GM12878 (cell line): ENCODE measurements at regions not wholly inside any gene's neighbourhood (a gene's known extent, or its start where the extent isn't known, plus 50 kb on each side); places are given as distances from the start of the nearest gene placed in this dataset.

Experiments used
- FOXM1 ChIP-seq: IDR thresholded peaks from 2 replicates; pipeline ENCODE4 v1.6.1; 2012; ENCODE audit warnings: low read depth, mild to moderate bottlenecking, inconsistent platforms, low read length, moderate library complexity
- RBBP5 ChIP-seq: fragments of 200-600 bp; sonication (generic); conservative IDR thresholded peaks from 2 replicates; pipeline ENCODE4 v1.6.1; 2016
- TCF12 ChIP-seq: IDR thresholded peaks from 2 replicates; pipeline ENCODE4 v1.6.1; 2011; ENCODE audit warnings: low read depth, mild to moderate bottlenecking, low read length
- TF ChIP-seq, protein P1 (sequence below), 3 experiments: IDR thresholded peaks in 2 of 3; conservative IDR thresholded peaks in 1 of 3; 2 replicates each; pipeline ENCODE4 v1.5.1; 2011; ENCODE audit warnings: low read depth in 3 of 3, low read length in 3 of 3, mild to moderate bottlenecking in 3 of 3, control low read depth in 2 of 3, moderate library complexity in 2 of 3, inconsistent platforms in 1 of 3, mixed read lengths in 1 of 3; ENCODE audit not compliant: control insufficient read depth in 2 of 3, insufficient read depth in 1 of 3; ENCODE audit errors: extremely low read depth in 1 of 3

DNA sequence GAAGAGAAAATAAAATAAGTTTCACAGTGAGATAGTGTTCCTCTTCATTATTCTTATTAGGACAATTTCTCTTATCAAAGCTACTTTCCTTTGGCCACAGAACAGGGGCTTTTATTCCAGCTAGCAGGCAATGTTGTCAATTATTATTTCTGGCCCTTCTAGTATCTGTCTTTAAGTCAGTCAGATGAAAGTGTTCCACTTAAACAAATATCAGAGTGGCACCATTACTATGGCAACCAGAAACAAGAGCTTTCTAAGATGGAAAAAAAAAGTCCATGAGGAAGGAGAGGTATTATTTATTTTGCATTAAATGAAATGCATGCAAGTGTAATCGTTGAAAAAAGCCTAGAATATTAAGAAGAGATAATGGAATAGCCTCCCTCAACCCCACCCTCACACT, 426.4 kb downstream of the TUSC7 start:
- TF ChIP-seq FOXM1, result no peak
- TF ChIP-seq TCF12, result no peak
- TF ChIP-seq RBBP5, result no peak
- TF ChIP-seq, protein P1, sequence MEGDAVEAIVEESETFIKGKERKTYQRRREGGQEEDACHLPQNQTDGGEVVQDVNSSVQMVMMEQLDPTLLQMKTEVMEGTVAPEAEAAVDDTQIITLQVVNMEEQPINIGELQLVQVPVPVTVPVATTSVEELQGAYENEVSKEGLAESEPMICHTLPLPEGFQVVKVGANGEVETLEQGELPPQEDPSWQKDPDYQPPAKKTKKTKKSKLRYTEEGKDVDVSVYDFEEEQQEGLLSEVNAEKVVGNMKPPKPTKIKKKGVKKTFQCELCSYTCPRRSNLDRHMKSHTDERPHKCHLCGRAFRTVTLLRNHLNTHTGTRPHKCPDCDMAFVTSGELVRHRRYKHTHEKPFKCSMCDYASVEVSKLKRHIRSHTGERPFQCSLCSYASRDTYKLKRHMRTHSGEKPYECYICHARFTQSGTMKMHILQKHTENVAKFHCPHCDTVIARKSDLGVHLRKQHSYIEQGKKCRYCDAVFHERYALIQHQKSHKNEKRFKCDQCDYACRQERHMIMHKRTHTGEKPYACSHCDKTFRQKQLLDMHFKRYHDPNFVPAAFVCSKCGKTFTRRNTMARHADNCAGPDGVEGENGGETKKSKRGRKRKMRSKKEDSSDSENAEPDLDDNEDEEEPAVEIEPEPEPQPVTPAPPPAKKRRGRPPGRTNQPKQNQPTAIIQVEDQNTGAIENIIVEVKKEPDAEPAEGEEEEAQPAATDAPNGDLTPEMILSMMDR (IDR thresholded peaks at IDR 0.05 in 2 of 3, conservative IDR thresholded peaks at IDR 0.05 in 1 of 3; ENCODE audit: control insufficient read depth in 2 of 3, extremely low read depth in 1 of 3, insufficient read depth in 1 of 3, low read depth in 3 of 3, low read length in 3 of 3), result no peak
